MCF 10A (cell line): ENCODE measurements at regions not wholly inside any gene's neighbourhood (a gene's known extent, or its start where the extent isn't known, plus 50 kb on each side); places are given as distances from the start of the nearest gene placed in this dataset.

ENCODE experiments used
- BruUV-seq: library from RNA; stranded (reverse); fragments of 400-500 nt; replicated peaks from 2 replicates; lab custom pipeline; 2021; lab: Mats Ljungman, UMichigan
- CTCF ChIA-PET: fragments of 300-600 bp; sonication (Branson Sonifier 250); formaldehyde crosslinking; extraction: SDS; loops from one replicate; lab custom pipeline; 2021; ENCODE audit warnings: antibody characterized with exemption, inconsistent platforms; lab: Yijun Ruan, JAX
- POLR2A ChIA-PET: fragments of 300-600, 350-650 bp; sonication (Branson Sonifier 250); formaldehyde crosslinking; extraction: SDS; loops from one replicate; lab custom pipeline; 2020; ENCODE audit warnings: antibody characterized with exemption, inconsistent platforms; lab: Yijun Ruan, JAX
- DNase-seq: peaks from one replicate; pipeline ENCODE4 v3.0.0-alpha.2; 2018; ENCODE audit not compliant: unreplicated experiment
- H3K27ac Mint-ChIP-seq: one replicate; pipeline ENCODE4 v1.8.0; 2022; ENCODE audit warnings: mild to moderate bottlenecking, low read depth, mixed read lengths; ENCODE audit not compliant: unreplicated experiment
- H3K27me3 Mint-ChIP-seq: one replicate; pipeline ENCODE4 v1.8.0; 2022; ENCODE audit warnings: mixed read lengths; ENCODE audit not compliant: insufficient read depth, unreplicated experiment
- H3K36me3 Mint-ChIP-seq: one replicate; pipeline ENCODE4 v1.8.0; 2022; ENCODE audit warnings: mild to moderate bottlenecking, moderate library complexity, mixed read lengths; ENCODE audit not compliant: insufficient read depth, unreplicated experiment
- H3K4me1 Mint-ChIP-seq: one replicate; pipeline ENCODE4 v1.8.0; 2022; ENCODE audit warnings: mixed read lengths; ENCODE audit not compliant: insufficient read depth, unreplicated experiment
- H3K4me3 Mint-ChIP-seq: one replicate; pipeline ENCODE4 v1.8.0; 2022; ENCODE audit warnings: mild to moderate bottlenecking, moderate library complexity, mixed read lengths; ENCODE audit not compliant: unreplicated experiment
- H3K9me3 Mint-ChIP-seq: one replicate; pipeline ENCODE4 v1.8.0; 2022; ENCODE audit warnings: mixed read lengths; ENCODE audit not compliant: unreplicated experiment
- CTCF ChIP-seq: fragments of 200-600 bp; IDR thresholded peaks from one replicate; pipeline ENCODE4 v1.8.0; 2022; ENCODE audit warnings: antibody characterized with exemption, mild to moderate bottlenecking; ENCODE audit not compliant: unreplicated experiment
- intact Hi-C: fragments of 100-400 bp; cut with micrococcal nuclease; formaldehyde crosslinking; loops from 2 replicates; pipeline ENCODE4 v1.14.1; 2022

DNA sequence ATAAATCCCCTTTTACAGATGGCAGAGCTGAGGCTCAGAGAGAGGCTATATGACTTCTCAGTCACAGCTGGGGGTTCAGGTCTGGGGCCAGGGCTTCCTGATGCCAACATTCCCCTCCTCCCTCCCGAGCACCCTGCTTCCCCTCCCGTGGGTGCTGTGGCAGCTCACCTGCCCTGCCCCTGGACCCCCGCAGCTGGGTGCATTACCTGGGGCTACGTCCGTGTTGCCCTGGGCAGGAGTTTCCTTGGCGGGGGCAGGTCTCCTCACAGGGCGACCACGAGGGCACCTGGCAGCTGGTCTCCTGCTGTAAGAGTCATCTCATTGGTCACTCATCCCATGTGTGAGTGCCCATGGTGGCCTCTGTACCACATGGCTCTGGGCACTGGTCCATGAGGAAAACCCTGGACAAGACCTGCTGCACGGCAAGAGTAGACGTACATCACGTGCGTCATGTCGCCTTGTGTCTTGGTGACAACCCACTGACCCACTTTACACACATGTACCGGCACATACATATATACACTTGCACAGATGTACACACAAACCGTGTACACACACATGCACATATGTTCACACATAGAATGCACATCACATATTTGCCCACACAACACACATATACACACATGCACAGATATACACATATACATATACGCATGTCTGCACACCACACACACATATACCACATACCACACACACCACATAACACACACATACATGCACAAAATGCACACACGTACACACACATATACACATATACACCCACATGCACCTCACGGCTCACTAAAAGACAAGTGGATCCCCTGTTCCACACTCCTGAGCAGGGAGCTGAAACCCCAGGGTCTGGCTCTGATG is 134.0 kb downstream of the FOXL1 start:
- POLR2A ChIA-PET, result interaction anchor here (0.7 kb wide), 1 partner anchor 561 kb away, joined by 3 read pairs; no protein-coding TSS in a partner anchor
- no peak overlapping the region for H3K27ac Mint-ChIP-seq
- H3K27me3 Mint-ChIP-seq, result no peaks in the 10 kb centered on the region
- peaks cover 2% of the 10 kb centered on the region for H3K36me3 Mint-ChIP-seq
- H3K9me3 Mint-ChIP-seq, result peaks cover 10% of the 10 kb centered on the region
- CTCF ChIA-PET, result interaction anchor here (0.7 kb wide), 1 partner anchor 68 kb away, joined by 3 read pairs; no protein-coding TSS in a partner anchor
- intact Hi-C loops, result no loop called here
- DNase-seq, result no peak
- no peak overlapping the region for H3K4me3 Mint-ChIP-seq
- BruUV-seq, result no TSS peak
- H3K4me1 Mint-ChIP-seq, result peaks cover 7% of the 10 kb centered on the region
- no peak for TF ChIP-seq CTCF

DNA sequence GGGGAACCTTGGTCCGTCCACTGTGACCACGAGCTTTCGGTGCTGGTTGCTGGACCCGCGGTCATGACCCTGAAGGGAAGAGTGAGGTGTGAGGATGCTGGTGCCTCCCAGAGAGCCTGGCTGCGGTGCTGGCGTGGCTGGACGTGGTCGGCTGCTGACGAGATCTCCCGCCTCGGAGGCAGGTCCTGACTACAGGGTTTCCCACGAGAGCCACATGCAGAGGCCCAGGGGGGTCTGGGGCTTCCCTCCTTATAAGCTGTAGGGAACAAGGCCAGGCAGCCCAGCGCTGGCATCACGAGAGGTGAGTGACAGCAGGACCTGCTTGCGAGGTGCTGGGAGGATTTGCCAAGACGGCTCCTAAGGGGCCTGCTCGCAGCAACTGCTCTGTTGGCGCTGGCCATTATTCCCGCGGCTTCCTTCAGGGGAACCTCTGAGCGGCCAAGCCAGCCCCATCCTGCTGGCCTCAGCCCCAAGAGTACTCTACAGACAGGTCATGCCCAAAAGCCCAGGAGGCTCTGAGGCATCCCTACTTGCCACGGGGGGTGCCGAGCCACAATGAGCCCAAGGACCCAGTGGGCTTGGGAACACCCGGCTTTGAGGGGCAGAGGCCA is 134.8 kb downstream of the FOXL1 start:
- intact Hi-C loops, result no loop called here
- CTCF ChIA-PET, result interaction anchor here (0.6 to 0.7 kb wide), 2 partner anchors 50 to 67 kb away, joined by 3 read pairs; no protein-coding TSS in a partner anchor
- no peaks in the 10 kb centered on the region for H3K27me3 Mint-ChIP-seq

DNA sequence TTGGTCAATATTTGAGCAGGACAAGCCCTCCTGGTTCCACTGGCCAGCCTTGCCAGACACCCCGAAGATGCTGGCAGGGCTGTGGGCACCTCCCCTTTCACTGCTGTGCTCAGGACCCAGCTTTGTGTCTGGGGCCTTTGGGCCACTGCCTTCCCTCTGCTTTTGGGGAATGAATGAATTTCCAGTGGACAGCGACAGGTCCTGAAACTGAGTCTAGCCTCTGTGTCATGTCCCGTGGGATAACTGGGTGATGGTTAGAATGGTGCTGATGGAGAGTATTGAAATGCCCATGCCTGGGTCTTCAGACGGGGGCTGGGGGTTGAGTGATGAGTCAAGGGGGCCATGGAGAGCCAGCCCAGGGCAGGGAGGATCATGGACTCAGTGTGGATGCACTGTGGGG is 135.8 kb downstream of the FOXL1 start:
- peak; percentile 31 for DNase-seq
- intact Hi-C loops, result no loop called here
- CTCF ChIA-PET, result no interaction called here
- Mint-ChIP-seq H3K9me3 (peaks cover 4% of the 10 kb centered on the region), H3K27me3 (no peaks in the 10 kb centered on the region), H3K27ac (no peak overlapping the region), H3K4me3 (no peak overlapping the region), H3K36me3 (peaks cover 5% of the 10 kb centered on the region), H3K4me1 (peaks cover 13% of the 10 kb centered on the region)
- TF ChIP-seq CTCF, result no peak
- no TSS peak for BruUV-seq
- POLR2A ChIA-PET, result no interaction called here

More for the DNA sequence above, 134.8 kb downstream of the FOXL1 start:
- peaks cover 10% of the 10 kb centered on the region for H3K9me3 Mint-ChIP-seq
- H3K4me3 Mint-ChIP-seq, result no peak overlapping the region
- H3K4me1 Mint-ChIP-seq, result peaks cover 14% of the 10 kb centered on the region
- no peak overlapping the region for H3K27ac Mint-ChIP-seq
- no peak for TF ChIP-seq CTCF
- no peak for DNase-seq
- POLR2A ChIA-PET, result no interaction called here
- H3K36me3 Mint-ChIP-seq, result peaks cover 5% of the 10 kb centered on the region
- no TSS peak for BruUV-seq

DNA sequence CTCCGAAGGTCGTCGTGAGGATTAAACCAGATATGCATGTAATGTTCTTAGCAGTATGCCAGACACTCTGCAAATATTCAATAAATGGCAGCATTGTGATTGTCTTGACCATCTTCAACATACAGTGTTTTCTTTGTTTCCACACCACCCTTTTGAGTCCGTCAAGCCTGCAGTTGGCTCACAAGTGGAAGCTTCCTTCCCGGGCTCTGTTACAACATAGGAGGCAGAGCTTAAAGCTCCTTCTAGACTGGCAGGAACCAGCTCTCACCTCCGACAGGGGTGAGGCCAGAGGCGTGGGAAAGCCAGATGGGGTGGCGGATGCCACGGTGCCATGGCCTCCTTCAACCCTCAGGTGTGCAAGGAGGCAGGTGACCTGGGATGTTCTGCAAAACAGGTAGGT is 138.3 kb downstream of the FOXL1 start:
- ChIA-PET POLR2A (interaction anchor here (4.1 kb wide), 1 partner anchor 52 kb away, joined by 19 read pairs; no protein-coding TSS in a partner anchor), CTCF (interaction anchor here (1.4 kb wide), 1 partner anchor 12 kb away, joined by 4 read pairs; no protein-coding TSS in a partner anchor)
- DNase-seq, result peak; percentile 22
- no peak for TF ChIP-seq CTCF
- no peak overlapping the region for H3K27ac Mint-ChIP-seq
- BruUV-seq, result no TSS peak
- H3K27me3 Mint-ChIP-seq, result no peaks in the 10 kb centered on the region
- H3K4me1 Mint-ChIP-seq, result peaks cover 13% of the 10 kb centered on the region
- no peaks in the 10 kb centered on the region for H3K9me3 Mint-ChIP-seq
- H3K36me3 Mint-ChIP-seq, result peaks cover 5% of the 10 kb centered on the region
- no peak overlapping the region for H3K4me3 Mint-ChIP-seq
- intact Hi-C loops, result no loop called here
